Activated CD4-positive, alpha-beta T cell treated with anti-CD3 and anti-CD28 coated beads, Interleukin-2, amount 50 U/mL, for 1 hour (primary cell): ENCODE measurements at regions not wholly inside any gene's neighbourhood (a gene's known extent, or its start where the extent isn't known, plus 50 kb on each side); places are given as distances from the start of the nearest gene placed in this dataset.

Experiments used
- DNase-seq: peaks from one replicate; pipeline ENCODE4 v3.0.0-alpha.2; 2020

DNA sequence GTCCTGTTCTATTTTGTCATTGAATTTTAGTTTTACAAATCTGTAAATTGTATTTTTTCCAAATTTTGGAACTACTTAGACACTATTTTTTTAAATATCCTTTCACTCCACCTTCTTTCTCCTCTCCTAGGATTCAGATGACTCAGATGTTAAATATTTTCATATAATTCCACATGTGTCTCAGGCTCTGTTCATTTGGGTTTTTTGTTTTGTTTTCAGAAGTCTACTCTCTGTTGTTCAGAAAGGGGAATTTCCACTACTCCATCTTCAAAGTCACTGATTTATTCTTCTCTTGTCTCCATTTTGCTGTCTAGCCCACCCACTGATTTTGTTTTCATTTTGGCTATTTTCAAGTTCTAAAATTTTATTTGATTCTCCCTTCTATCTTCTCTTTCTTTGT lies 264.0 kb upstream of the SLIT2 start:
- no peak for DNase-seq

DNA sequence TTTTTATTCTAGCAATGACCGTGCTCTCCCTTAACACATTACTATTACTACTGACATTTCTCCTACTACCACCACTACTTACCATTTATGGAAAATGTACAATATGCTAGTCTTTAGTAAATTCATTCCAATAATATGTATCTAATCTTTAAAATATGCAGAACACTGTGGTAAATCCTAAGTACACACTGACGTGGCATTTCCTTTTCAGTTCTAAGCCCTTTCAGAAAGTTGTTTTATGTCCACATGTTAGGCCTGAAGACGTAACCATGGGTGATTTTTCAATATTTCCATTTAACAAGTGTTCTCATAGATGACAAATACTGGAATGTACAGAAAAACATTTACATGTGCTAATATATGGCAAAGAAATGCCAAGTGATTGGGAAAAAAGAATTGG lies 268.6 kb upstream of the SLIT2 start:
- DNase-seq = no peak

DNA sequence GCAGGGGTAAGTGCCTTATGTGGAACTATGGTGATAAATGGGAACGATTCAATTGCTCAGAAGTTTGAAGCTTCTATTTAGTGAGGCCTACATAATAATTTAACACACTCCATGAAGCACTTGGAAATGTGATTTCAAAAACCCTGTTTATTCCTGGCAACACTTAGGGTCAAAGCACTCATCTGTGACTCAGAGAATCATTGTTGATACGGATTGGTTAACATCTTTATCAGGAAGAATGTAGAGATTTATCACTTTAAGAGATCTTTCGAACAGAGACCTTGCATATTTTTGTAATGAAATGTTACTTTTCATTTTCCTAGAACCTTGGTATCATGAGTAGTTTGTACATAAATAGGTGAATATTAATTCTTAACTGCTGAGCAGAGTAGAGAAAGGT lies 269.1 kb upstream of the SLIT2 start:
- DNase-seq = no peak

DNA sequence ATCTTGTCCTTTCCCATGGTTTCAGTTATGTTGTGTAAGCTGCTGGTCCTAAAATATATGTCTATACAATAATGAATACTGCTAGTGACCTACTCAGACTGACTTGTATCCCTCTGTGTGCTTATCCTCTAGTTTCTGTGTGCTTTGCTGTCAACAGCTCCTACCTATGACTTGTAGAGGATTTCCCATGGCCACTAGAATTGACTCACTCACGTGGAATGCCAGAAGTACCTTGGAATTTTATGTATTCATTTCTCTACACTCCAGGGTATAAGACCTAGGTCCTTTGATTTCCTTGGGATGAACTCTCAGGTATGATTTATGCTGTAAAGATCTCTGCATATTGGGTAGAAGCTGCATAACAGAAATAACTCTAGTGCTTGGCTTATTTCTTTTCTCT lies 279.9 kb upstream of the SLIT2 start:
- DNase-seq = no peak

DNA sequence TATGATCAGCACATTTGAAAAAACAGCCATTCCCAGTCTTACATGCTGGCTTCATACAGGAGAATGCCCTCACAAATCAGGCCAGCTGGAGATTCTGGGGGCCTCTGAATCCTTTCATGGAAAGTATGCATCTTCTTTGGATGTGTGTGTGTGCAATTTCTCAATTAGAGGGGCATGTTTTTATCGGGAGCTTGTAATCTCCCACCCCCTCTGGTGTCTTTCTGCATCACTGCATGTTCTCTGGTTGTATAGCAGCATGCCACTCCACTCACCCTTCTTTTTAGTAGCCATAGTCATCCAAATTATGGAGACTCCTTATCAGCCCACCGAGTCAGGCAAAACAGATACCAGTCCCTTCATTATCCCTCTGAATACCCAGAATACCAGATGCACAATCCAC lies 282.2 kb upstream of the SLIT2 start:
- no peak for DNase-seq

DNA sequence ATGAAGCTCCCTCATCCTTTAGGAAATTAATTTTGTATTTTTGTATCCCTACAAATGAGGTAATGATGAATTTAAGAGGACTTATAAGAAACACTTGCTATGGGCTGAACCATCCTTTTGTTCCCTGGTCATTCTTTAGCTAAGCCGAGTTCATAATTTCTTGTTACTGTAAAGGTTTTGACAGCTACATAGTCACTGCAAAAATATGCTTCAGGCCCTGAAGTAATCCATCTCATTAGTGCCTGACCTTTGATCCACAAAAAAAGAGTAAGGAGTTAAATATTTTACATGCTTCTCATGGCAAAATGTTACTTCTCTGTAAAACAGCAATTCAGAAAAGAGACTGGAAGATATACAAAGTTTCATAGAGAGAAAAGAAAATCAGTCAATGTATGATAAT lies 290.6 kb upstream of the SLIT2 start:
- no peak for DNase-seq

DNA sequence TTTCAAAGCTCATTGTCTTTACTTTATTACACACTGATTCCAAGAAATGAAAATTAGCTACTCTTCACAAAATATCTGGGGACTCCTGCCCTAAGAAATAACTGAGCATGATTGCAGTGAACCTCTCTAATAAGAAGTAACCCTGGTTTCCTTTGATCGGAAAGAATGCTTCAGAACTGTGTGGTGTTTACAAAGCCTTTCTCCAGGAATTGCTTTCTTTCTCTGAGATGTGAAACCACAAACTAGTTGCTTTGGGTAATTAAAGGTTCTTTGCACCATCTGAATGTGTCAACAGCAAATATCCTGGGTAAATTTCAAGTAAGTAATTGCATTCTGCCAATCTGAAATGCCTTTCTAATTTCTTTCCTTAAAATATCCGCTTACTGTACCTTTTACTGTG lies 292.9 kb upstream of the SLIT2 start:
- DNase-seq = no peak

DNA sequence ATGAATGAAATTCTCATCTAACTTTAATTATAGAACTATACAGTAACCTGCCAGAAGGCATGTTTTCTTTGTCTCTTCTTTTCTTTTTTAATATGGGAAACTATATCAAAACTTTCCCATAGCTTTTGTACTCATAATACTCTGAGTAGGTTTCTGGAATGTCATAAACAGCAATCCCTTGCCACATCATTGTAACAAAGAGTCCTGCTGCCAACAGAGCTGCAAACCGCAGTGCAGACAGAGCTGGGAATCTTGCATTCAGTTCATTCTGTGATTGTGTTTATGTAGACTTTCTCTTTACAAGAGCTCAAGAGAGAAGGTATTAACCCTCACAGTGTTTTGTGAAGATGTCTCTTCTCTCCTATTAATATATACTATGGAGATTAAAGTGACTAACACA lies 304.4 kb upstream of the SLIT2 start:
- DNase-seq = no peak

DNA sequence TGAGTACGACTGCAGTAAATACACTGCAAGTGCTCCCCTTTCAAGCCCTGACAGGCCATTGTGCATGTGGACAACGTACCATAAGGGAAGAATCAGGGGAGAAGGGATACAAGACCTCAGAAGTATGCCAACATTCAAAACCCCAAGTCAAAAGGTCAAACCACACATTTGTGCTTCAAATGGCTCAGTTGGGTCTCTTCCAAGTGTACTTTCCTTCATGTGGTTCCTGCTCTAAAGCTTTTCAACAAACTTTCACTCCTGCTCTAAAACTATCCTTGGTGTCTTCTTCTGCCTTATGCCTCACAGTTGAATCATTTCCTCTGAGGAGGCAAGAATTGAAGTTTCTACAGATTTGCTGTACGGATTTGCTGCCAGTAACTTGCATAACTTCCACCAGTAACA lies 305.7 kb upstream of the SLIT2 start:
- no peak for DNase-seq

DNA sequence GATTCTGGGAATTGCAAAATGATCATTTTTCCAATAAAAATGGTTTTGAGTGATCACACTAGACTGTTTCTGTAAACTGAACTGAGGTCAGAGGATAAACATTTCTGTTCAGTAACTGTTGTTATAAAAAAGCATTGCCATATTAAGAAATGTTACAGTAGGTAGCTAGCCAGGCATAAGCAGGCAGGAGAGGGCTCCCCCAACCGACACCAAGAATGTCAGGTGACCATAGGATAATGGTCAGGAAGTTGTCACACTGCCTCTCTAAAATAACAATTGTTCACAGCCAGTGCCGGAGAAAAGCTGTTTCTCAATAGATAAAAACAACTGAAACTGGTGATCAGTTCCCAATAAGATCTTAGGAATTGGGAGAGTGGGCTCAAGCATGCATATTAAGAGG lies 306.2 kb upstream of the SLIT2 start:
- DNase-seq = no peak

DNA sequence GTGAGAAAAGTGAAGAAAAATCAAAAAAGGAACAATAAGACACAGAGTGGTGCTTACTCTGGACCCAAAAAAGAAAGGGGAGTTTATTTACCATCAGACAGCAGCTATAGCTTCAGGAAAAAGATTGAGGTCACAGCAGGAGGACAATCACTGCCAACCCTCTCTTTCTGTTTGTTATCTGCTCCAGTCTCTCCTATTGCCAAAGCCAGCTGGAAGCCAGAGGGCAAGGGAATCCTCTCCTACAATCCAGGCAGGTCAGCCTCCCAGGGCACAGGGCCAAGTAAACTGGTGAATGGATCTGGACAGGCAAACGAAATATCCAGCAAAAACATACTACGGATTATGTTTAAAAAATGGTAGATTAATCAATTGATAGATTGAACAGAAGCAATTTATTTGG lies 306.9 kb upstream of the SLIT2 start:
- DNase-seq = no peak

DNA sequence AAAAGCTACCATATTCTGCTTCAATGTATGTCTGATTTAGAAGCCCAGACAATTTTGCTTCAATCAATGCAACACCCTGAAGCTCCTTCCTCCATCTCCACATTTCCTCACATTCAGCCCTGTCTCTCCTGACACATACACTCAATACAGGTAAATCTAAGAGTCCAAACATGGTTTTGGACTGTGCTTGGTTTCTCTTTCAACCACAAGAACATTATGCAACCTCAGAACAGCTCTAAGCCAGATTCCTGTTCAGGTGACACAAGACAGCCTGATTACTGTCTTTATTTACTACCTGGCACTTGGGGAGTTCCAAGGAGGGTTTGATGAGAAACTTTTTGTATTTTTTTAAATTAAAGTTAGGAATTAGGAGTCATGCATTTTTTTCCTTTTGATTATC lies 307.5 kb upstream of the SLIT2 start:
- no peak for DNase-seq

DNA sequence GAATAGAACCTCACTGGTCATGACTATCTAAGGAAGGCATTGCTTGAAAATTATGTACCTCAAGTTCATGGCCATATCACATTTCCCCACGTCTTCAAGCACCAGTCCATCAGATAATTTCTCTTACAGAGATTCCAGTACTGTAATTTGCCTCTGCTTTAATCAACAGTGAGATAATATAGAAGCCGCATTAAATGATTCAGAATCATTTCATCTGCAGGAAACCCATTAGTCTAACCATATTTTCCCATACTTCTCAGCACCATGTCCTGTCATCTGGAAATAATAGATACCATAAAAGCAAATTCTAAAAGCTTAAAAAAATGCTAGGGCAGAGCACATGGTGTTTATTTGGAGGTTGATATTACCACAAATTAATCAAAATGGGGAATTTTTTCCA lies 310.3 kb upstream of the SLIT2 start:
- DNase-seq = no peak

DNA sequence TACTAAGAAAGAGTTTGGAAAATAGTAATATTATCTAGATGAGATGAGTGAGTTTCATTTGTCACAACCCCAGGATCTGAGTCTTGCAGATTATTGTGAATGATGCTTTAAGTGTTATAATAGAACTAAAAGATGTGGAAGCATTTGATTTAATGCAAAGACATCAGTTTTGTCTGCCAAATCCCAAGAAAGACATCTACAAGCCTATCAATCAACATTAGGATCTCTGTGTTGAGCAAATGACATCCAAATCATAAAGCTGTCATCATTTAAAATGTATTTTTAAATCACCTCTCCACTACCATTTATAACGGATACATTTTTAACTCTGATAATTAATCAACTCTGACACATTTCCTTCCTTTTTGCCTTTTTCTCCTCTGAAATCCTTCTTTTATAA lies 310.8 kb upstream of the SLIT2 start:
- DNase-seq = no peak

DNA sequence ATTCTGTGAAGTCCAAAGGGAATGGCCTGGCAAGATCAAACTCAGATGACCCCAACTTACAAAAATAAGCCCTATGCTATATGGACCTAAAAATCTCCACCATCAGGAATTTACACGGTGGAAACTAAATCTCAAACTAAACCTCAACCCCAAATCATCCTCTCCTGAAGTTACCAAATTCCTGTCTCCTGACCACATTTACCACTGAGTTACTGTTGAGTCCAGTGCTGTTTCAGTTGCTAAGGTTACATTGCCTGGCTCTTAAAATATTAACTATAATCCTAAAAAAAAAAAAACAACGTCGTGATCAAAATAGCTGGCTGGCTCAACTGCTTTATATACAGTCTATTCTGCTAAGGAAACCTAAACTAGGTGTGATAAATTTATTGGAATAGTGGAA lies 315.2 kb upstream of the SLIT2 start:
- no peak for DNase-seq

DNA sequence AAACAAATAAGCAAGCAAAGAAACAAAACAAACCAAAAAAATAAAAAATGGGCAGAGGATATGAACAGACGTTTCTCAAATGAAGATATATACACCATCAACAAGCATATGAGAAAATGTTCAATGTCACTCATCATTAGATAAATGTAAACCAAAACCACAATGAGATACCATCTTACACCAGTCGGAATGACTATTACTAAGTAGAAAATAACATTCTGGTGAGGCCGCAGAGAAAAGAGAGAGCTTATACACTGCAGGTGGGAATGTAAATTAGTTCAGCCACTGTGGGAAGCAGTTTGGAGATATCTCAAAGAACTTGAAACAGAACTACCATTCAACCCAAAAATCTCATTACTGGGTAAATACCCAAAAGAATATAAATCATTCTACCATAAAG lies 321.0 kb upstream of the SLIT2 start:
- no peak for DNase-seq

DNA sequence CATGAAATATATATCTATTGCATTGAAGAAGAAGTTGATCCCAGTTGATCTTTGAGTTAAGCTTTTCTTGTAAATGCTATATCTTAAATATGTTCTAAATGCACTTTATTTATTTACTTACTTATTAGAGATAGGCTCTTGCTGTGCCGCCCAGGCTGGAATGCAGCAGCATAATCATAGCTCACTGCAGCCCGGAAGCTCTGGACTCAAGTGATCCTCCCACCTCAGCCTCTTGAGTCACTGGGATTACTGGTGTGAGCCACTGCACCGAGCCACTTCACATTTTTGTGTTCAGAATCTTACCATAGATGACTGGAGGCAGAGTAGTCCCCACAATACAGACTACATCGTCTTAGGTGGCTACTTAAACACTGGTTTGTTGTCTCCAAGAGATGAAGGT lies 324.3 kb upstream of the SLIT2 start:
- DNase-seq = no peak

DNA sequence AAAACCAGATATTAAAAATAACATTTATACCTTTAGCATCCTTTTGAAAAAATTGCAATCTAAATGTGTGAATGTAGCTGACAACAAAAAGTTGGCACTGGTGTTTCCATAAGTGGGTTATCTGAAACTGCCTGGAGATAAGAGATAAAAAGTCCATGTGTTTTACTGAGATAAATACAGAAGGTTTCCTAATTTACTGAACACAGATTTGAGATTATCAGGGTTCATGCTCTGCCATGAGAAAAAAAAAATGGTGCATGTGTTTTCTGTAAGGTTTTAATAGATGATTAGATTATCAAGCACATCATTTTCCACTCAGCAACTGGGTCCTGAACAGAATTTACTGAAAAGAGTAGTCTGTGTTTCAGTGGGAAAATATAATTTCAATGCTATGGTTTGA lies 326.2 kb upstream of the SLIT2 start:
- no peak for DNase-seq

DNA sequence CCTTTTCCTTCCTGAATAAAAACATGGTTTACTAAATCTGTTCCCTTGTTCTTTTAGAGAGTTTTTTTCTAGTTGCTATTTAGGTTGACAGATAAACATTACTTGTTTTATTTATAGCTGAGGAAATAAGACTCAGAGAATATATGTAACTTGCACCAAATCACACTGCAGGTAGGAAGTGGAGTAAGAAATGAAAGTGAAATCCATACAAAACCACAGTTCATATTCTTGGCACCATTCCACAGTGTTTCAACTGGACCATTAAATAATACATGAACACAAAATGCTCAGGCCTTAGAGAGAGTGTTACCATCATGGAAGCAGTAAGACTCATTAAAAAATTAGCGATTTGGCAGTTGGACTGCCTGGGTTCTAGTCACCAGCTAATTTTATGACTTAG lies 326.9 kb upstream of the SLIT2 start:
- no peak for DNase-seq

DNA sequence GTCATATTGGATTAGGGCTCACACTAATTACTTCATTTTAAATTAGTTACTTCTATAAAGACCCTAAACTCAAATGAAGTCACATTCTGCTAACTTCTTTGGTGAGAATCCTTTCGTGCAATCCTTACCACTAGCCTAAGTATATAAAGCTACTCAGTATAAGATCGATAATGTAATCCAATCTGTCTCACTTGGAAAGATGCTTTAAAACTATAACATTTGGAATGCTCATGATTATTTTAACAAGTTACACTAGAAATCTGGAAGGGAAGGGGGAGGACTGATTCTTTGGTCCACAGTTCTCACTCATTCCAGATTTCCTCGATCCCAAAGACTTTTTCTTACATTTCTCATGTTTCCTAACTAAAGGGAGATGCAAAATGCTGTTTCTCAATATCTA lies 336.4 kb upstream of the SLIT2 start:
- DNase-seq = no peak

DNA sequence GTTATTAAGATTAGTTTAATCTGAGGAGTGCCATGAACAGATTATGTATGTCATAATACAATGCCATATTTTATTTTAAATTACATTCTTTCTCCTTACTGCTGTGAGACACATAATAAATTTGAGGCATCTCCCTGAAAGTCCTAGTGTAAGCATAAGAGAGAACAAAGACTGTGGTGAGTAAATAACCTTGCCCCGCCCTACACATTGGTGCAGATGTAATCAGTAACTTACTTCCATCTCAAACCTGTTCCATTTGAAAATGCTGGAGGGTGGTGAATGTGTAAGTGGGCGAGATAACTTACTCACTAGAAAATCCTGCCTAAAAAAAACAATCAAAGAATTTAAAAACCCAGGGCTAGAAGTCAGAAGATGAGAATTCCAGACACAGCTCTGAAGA lies 338.1 kb upstream of the SLIT2 start:
- no peak for DNase-seq

DNA sequence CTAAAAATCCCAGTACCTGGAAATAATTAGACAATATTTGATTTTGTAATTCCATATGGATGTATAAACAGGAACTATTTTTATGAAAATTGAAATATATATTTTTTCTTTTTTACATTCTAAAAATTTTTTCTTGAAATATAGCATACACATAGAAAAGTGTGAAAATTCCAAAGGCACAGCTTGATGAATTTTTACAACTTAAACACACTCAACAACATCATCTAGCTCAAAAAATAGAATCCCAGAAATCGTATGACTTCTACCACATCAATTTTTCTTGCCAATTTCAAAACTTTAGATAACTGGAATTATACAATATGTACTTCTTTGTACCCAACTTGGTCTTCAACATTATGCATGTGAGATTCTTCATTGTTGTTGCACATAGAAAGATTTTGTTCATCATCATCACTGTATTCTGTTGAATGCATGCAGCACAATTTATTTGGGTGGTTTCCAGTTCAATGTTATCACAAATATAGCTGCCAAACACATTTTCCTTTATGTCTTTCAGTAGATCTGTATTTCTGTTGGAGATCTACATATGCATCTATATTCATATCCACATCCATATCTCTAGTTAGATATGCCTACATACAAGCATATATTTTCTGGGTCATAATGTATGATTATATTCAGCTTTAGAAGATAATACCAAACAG lies 340.7 kb upstream of the SLIT2 start:
- DNase-seq = no peak

DNA sequence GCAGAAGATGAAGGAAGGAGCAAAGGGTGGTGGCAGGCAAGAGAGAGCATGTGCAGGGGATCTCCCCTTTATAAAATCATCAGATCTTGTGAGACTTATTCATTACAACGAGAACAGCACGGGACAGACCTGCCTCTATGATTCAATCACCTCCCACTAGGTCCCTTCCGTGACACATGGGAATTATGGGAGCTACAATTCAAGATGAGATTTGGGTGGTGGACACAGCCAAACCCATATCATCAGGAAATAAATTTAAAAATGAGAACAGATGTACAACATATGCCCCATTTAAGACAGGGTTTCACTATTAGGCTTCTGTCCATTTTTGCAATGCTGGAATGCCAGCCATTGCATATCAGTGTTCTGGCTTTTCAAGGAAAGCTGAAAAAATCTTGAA lies 346.7 kb upstream of the SLIT2 start:
- no peak for DNase-seq

DNA sequence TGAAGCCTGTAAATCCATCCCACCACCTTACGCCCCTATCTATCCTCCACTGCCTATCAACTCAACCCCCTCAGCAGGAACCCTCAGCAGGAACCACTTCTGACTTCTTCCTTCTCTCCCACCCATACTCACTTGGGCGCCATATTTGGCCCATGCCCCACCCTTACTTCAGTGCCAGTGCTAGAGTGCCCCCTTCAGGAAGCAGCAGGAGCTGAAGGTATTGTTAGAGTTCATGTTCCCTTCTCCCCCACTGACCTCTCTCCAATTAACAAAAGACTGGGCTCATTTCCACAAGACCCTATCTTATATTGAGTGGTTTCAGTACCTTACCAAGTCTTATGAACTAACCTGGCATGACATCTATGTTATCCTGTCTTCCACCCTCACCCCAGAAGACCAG lies 363.1 kb upstream of the SLIT2 start:
- no peak for DNase-seq

DNA sequence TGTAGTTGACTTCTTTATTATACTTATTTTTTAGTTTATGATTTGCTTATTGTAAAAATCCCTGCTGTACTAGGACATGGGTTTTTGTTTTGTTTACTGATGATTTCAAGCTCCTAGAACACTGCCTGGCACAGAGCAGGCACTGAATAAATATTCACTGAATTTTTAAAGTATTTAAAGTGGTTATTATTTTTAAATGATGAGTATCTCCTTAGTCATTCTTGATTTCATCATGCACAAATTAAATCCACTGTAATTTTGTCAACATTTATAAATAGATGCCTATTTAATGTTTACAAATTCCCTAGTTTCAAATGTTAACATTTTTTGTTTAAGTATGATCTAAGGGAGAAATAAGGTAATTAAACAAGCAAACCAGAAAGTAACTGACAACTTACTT lies 367.9 kb upstream of the SLIT2 start:
- no peak for DNase-seq

DNA sequence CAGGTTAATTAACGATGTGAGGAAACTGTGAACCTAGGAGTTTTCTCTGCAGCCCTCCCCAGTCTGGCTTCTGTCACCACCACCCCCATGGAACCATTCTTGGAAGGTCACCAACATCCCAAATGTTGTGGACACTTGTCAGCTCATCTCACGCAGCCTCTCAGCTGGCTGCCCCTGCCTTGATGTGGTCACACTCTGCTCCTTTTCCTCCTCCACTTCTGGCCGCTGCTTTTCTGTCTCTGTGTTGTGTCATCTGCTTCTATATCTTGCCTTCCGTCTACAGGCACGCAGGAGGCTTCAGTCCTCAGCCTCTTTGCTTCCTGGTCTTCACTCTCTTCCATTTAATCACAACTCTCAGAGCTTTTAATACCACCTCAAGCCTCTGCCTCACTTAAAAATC lies 371.5 kb upstream of the SLIT2 start:
- DNase-seq = no peak
